ENCODE measurements at regions not wholly inside any gene's neighbourhood (a gene's known extent, or its start where the extent isn't known, plus 50 kb on each side); places are given as distances from the start of the nearest gene placed in this dataset.
"Not testable (repeated sequence)": the region's sequence is repeated elsewhere in the genome, so short reads cannot be mapped to it uniquely, and the experiment has no call there.

DNA sequence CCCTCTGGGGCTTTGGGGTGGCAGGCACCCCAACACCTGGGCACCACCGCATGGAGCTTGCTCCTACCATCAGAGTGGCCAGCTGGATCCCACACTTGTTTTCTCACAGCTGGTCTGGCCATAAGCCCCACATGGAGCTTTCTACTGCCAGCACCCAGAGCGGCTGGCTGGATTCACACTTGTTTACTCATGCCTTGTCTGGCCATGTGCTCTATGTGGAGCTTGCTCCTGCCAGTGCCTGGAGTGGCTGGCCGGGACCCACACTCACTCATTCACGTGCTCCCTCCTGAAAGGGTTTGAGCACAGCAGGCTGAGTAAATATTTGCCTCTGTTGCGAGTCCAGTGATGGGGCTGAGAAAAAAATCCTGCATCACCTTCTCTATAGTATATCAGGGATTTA is 487.0 kb downstream of the CD109 start:
- no peaks in the 10 kb centered on the region for H3K36me3 ChIP-seq (ENCODE audit: insufficient read depth, low read length)
- no peak overlapping the region for H3K9ac ChIP-seq (ENCODE audit: low read length)
- no peak overlapping the region for H3K4me3 ChIP-seq (ENCODE audit: low read depth, low read length, poor library complexity, severe bottlenecking)
- H3F3A ChIP-seq (ENCODE audit: insufficient read depth, low read length): no peaks in the 10 kb centered on the region
- no peaks in the 10 kb centered on the region for H3K27me3 ChIP-seq (ENCODE audit: insufficient read depth, low read length)
- no peaks in the 10 kb centered on the region for H3K9me3 ChIP-seq (ENCODE audit: low read length)
- no peak overlapping the region for H3K27ac ChIP-seq (ENCODE audit: low read depth, low read length, poor library complexity, severe bottlenecking)
- H2AFZ ChIP-seq (ENCODE audit: low read length): no peak overlapping the region
- H3K4me2 ChIP-seq (ENCODE audit: low read length): no peak overlapping the region
- TF ChIP-seq EZH2 (IDR thresholded peaks at IDR 0.05; ENCODE audit: borderline replicate concordance, low read length): no peak
- TF ChIP-seq, protein P1, sequence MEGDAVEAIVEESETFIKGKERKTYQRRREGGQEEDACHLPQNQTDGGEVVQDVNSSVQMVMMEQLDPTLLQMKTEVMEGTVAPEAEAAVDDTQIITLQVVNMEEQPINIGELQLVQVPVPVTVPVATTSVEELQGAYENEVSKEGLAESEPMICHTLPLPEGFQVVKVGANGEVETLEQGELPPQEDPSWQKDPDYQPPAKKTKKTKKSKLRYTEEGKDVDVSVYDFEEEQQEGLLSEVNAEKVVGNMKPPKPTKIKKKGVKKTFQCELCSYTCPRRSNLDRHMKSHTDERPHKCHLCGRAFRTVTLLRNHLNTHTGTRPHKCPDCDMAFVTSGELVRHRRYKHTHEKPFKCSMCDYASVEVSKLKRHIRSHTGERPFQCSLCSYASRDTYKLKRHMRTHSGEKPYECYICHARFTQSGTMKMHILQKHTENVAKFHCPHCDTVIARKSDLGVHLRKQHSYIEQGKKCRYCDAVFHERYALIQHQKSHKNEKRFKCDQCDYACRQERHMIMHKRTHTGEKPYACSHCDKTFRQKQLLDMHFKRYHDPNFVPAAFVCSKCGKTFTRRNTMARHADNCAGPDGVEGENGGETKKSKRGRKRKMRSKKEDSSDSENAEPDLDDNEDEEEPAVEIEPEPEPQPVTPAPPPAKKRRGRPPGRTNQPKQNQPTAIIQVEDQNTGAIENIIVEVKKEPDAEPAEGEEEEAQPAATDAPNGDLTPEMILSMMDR (IDR thresholded peaks at IDR 0.05; ENCODE audit: low read length): no peak
- H4K20me1 ChIP-seq (ENCODE audit: insufficient read depth, low read length): no peaks in the 10 kb centered on the region
- H3K4me1 ChIP-seq (ENCODE audit: insufficient read depth, low read length, severe bottlenecking): no peaks in the 10 kb centered on the region
- H3K79me2 ChIP-seq (ENCODE audit: insufficient read depth, low read length): no peaks in the 10 kb centered on the region
- no peaks in the 10 kb centered on the region for H3K9me2 ChIP-seq (ENCODE audit: low read depth, low read length)

DNA sequence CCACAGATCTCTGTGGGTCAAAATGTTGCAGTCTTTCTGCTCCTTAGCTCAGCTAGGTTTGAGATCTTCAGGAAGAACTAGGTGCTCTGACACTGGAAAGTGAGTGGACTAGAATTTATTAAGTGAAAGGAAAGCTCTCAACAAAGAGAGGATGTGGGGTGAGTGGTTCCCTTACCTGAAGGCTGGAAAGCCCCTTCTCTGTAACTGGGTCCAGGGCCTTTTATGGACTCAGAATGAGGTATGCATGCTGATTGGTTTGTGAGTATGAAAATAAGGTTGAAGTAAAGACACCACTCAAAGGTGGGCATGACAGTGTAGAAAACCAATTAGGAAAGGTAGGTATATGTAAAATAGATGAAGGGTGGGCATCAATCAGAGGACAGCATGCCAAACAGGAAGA is 485.5 kb downstream of the CD109 start:
- Histone ChIP-seq H3K27me3 (ENCODE audit: insufficient read depth, low read length) (no peaks in the 10 kb centered on the region), H3K9me3 (ENCODE audit: low read length) (no peaks in the 10 kb centered on the region), H3K9ac (ENCODE audit: low read length) (no peak overlapping the region), H2AFZ (ENCODE audit: low read length) (no peak overlapping the region), H3K36me3 (ENCODE audit: insufficient read depth, low read length) (no peaks in the 10 kb centered on the region), H3K79me2 (ENCODE audit: insufficient read depth, low read length) (no peaks in the 10 kb centered on the region), H4K20me1 (ENCODE audit: insufficient read depth, low read length) (no peaks in the 10 kb centered on the region), H3K9me2 (ENCODE audit: low read depth, low read length) (no peaks in the 10 kb centered on the region), H3K4me1 (ENCODE audit: insufficient read depth, low read length, severe bottlenecking) (no peaks in the 10 kb centered on the region), H3K4me3 (ENCODE audit: low read depth, low read length, poor library complexity, severe bottlenecking) (no peak overlapping the region), H3F3A (ENCODE audit: insufficient read depth, low read length) (no peaks in the 10 kb centered on the region), H3K4me2 (ENCODE audit: low read length) (no peak overlapping the region), H3K27ac (ENCODE audit: low read depth, low read length, poor library complexity, severe bottlenecking) (no peak overlapping the region)
- no peak for TF ChIP-seq EZH2 (IDR thresholded peaks at IDR 0.05; ENCODE audit: borderline replicate concordance, low read length)
- TF ChIP-seq, protein P1 (IDR thresholded peaks at IDR 0.05; ENCODE audit: low read length): no peak

DNA sequence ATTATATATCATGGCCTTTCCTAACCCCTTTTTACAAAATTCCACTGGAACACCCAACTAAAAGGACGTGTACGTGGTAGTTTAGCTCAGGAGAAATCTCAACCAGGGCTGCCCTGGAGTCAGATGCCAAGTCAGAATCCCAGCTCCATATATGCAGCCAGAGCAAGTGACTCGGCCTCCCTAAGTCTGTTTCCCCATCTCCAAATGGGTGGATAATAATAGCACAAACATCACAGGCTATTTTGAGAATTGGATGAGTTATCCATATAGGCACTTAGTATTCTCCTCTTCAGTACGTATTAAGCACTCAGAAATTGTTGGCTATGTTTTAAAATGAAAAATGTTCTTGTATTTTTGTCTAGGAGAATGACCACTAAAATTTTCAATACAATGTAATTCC is 481.5 kb downstream of the CD109 start:
- Histone ChIP-seq H2AFZ (ENCODE audit: low read length) (no peak overlapping the region), H3K4me3 (ENCODE audit: low read depth, low read length, poor library complexity, severe bottlenecking) (no peak overlapping the region)
- no peak for TF ChIP-seq EZH2 (IDR thresholded peaks at IDR 0.05; ENCODE audit: borderline replicate concordance, low read length)
- TF ChIP-seq, protein P1 (IDR thresholded peaks at IDR 0.05; ENCODE audit: low read length): no peak

DNA sequence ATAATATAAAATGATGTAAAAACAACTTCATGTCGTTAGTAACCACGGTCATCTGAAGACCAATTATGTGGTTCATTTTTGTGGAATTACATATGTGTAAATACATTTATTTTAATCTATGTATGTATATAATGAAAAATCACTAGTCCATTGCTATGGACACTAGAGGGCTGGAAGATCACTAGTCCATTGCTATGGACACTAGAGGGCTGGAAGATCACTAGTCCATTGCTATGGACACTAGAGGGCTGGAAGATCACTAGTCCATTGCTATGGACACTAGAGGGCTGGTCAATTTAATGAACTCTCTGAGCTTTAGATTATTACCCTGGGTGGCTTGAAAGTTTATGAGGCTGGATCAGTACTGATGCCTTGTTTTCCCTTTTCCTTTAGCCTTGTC is 474.5 kb downstream of the CD109 start:
- H3K79me2 ChIP-seq (ENCODE audit: insufficient read depth, low read length); H3K4me3 ChIP-seq (ENCODE audit: low read depth, low read length, poor library complexity, severe bottlenecking); H3K27me3 ChIP-seq (ENCODE audit: insufficient read depth, low read length); H3K27ac ChIP-seq (ENCODE audit: low read depth, low read length, poor library complexity, severe bottlenecking); H4K20me1 ChIP-seq (ENCODE audit: insufficient read depth, low read length); H3K4me2 ChIP-seq (ENCODE audit: low read length); H3K9me2 ChIP-seq (ENCODE audit: low read depth, low read length); H3F3A ChIP-seq (ENCODE audit: insufficient read depth, low read length); H3K4me1 ChIP-seq (ENCODE audit: insufficient read depth, low read length, severe bottlenecking); H3K9me3 ChIP-seq (ENCODE audit: low read length); H3K36me3 ChIP-seq (ENCODE audit: insufficient read depth, low read length); H2AFZ ChIP-seq (ENCODE audit: low read length); H3K9ac ChIP-seq (ENCODE audit: low read length): not testable (repeated sequence)

More for the DNA sequence above, 481.5 kb downstream of the CD109 start:
- H4K20me1 ChIP-seq (ENCODE audit: insufficient read depth, low read length): no peaks in the 10 kb centered on the region
- no peak overlapping the region for H3K9ac ChIP-seq (ENCODE audit: low read length)
- H3K9me2 ChIP-seq (ENCODE audit: low read depth, low read length): no peaks in the 10 kb centered on the region
- H3K36me3 ChIP-seq (ENCODE audit: insufficient read depth, low read length): no peaks in the 10 kb centered on the region
- no peaks in the 10 kb centered on the region for H3K9me3 ChIP-seq (ENCODE audit: low read length)
- no peaks in the 10 kb centered on the region for H3K79me2 ChIP-seq (ENCODE audit: insufficient read depth, low read length)
- H3K4me1 ChIP-seq (ENCODE audit: insufficient read depth, low read length, severe bottlenecking): no peaks in the 10 kb centered on the region
- no peaks in the 10 kb centered on the region for H3K27me3 ChIP-seq (ENCODE audit: insufficient read depth, low read length)
- H3K27ac ChIP-seq (ENCODE audit: low read depth, low read length, poor library complexity, severe bottlenecking): no peak overlapping the region
- H3F3A ChIP-seq (ENCODE audit: insufficient read depth, low read length): no peaks in the 10 kb centered on the region
- H3K4me2 ChIP-seq (ENCODE audit: low read length): no peak overlapping the region
